Cardiac fibroblast (primary cell): ENCODE measurements at regions not wholly inside any gene's neighbourhood (a gene's known extent, or its start where the extent isn't known, plus 50 kb on each side); places are given as distances from the start of the nearest gene placed in this dataset.

Experiments used
- DNase-seq, 2 donors: peaks; one replicate each; pipeline versions ENCODE4 v3.0.0 to v3.0.0-alpha.2; 2010; ENCODE audit warnings: low read depth in 2 of 2
- H3K4me3 ChIP-seq, 2 donors: replicated peaks in 1 of 2; 1 replicate in 1 of 2; 2 replicates in 1 of 2; pipeline ENCODE4 v1.5.1; 2011; ENCODE audit warnings: low read depth in 2 of 2, low read length in 2 of 2, mild to moderate bottlenecking in 2 of 2, moderate library complexity in 1 of 2
- TF ChIP-seq, protein P1 (sequence below): IDR thresholded peaks from one replicate; pipeline ENCODE4 v1.5.1; 2011; ENCODE audit warnings: low read depth, mild to moderate bottlenecking, low read length, inconsistent platforms

DNA sequence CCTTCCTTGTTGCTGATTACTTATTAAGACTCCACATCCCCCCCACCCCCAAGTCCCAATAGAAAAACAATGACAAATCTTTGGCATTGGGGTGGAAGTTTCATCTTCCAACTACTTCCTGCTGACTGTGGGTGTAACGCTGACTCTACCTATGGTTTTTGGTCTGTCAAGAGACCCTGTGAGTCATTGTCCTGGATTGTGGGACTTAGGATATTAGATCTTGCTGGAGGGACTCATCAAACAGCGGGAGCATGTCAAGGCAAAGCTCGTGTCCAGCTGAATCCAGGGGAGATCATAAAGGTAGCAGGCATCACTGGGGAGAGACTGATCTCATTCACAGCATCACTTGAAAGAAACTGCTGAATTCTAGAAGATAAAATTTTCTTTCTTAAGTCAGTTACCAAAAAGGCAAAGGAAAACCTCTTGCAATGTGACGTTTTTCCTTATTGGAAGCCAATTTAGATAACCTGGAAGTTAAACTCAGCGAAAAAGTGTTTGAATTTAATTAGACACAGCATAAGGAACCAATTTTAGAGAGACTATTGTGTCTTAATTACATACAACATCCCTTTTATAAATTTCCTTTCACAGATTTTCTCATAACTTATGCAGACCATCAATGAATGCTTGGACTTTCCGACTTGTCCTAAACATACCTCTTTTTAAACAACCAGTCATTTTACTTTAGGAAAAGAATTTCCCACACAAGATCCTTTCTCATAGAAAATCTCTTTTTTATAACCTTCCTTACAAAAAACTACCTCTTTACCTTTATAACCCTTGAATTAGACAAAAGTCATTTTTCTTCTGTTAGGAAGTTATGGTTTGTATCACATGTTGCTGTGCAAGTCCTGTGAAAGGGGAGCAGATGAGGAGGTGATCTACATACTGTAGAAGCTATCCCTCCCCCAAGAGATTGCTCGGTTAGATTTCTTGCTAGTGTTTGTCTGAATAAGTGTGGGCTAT is 94.6 kb upstream of the SCAF11 start:
- TF ChIP-seq, protein P1, sequence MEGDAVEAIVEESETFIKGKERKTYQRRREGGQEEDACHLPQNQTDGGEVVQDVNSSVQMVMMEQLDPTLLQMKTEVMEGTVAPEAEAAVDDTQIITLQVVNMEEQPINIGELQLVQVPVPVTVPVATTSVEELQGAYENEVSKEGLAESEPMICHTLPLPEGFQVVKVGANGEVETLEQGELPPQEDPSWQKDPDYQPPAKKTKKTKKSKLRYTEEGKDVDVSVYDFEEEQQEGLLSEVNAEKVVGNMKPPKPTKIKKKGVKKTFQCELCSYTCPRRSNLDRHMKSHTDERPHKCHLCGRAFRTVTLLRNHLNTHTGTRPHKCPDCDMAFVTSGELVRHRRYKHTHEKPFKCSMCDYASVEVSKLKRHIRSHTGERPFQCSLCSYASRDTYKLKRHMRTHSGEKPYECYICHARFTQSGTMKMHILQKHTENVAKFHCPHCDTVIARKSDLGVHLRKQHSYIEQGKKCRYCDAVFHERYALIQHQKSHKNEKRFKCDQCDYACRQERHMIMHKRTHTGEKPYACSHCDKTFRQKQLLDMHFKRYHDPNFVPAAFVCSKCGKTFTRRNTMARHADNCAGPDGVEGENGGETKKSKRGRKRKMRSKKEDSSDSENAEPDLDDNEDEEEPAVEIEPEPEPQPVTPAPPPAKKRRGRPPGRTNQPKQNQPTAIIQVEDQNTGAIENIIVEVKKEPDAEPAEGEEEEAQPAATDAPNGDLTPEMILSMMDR = no peak
- DNase-seq = no peak

DNA sequence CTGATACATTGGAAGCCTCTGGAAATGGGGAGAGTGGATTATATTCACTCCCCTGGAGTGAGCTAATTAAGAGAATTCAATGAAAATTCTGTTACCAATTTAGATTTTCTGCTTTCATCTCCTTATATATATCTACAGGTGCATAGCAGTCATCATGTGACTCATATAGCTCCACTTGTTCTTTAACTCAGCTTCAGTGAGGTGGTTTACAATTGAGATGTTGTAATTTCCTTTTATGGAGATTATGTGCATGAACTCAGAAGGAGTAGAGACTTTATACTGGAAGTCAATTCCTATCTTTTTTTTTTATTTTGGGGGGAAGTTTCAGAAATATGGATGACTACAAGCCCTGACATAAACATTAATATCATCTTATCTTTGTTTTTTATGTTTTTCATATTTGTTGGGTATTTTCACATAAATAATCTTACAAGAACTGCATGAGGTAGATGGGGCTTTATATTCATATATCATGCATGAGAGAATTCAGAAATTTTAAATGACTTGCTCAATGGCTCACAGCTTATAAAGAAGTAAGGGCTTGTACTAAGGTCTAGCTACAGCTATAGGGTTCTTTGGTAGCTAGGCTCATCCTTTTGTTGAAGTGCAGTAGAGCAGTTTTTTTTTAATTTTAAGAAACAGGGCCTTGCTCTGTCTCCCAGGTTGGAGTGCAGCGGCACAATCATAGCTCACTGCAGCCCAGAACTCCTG is 92.3 kb upstream of the SCAF11 start:
- TF ChIP-seq, protein P1 = no peak
- H3K4me3 ChIP-seq = no peak overlapping the region
- no peak for DNase-seq

More for the DNA sequence above, 94.6 kb upstream of the SCAF11 start:
- H3K4me3 ChIP-seq = no peak overlapping the region

DNA sequence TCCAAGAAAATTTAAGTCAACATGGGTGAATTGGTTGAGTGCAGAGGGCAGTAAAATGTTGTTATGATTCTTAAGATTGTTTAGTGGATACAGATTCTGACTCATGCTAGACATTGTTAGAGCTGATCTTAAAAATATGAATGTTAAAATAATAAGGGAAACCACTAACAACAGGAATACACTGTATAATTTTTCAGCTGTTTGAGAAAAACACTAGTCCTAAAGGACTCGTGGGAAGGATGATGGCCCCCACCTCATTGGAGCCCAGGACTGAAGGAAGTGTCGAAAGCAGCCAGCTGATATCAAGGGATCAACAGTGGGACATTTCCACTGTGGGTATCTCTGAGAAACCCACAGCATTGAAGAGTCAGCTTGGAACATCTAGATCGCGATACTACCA is 82.9 kb upstream of the SCAF11 start:
- no peak for DNase-seq
- no peak overlapping the region for H3K4me3 ChIP-seq

DNA sequence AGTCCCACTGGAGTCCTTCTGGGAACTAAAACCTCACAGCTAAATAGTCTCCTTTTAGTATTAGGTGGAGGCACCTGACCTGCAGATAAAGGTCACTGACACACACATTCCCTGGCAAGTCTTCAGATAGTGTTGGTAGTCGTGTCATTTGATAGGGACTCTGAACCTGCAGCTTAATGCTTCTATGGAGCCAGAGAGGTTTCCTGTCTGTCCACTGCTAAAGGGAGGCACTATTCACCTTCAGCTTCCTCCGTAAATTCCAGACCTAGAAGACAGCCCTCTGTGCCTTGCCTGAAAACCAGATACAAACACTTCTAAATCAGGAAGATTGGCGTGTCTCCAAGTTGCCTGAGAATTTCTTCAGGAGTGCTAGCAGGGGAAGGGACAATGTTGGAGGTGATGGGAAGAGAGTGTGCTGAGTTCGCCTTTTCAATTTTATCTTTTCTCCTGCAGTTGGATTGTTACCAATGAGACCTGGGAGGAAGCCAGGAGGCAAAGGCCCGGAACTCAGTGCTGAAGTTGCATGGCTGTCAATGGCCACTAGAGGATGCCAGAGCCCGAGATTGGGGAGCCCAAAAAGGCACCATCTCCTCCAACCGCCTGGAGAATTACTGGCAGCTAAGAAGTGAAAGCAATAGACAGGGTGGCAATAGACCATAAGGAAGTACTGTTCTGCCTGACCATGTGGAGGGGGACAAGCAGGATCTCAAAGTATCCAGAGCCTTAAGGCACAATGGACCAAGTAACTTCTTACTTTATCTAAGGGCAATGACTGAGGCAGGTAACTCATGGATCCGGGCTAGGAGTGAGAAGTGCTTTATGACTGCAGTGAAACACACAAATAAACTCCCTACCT is 81.6 kb upstream of the SCAF11 start:
- TF ChIP-seq, protein P1 = peak; percentile 100
- peak; percentile 74 to 82 for DNase-seq
- no peak overlapping the region for H3K4me3 ChIP-seq

More for the DNA sequence above, 82.9 kb upstream of the SCAF11 start:
- TF ChIP-seq, protein P1 = no peak

DNA sequence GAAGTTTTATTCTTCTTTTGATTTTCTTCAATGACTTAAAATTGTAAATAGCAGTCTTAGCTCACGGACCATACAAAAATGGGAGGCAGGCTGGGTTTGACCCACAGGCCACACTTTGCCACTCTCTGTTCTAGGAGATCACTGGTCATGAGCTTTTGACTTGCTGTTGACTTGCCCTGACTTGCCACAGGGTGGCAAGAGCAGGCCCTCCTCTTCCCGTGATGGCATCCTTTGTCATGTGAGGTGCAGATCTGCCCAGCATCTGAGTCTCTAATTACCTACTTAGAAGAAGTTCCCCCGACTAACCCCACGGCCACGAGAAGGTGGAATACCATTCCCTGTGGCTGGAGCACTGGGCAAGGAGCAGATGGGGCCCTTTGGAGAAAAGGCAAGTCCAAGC is 81.0 kb upstream of the SCAF11 start:
- no peak overlapping the region for H3K4me3 ChIP-seq
- DNase-seq = no peak
- TF ChIP-seq, protein P1 = no peak

DNA sequence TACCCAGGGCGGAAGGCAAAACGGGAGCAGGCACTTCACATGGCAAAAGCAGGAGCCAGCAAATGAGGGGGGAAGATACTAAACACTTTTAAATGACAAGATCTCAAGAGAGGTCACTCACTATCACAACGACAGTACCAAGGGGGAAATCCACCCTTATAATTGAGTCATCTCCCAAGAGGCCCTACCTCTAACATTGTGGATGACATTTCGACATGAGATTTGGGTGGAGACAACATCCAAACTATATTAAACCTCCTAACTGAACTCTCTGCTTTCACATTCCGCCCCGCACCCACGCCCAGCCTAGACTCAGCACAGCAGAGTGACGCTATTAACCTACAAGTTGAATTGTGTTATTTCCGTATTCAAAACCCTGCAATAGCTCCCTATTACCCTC is 76.7 kb upstream of the SCAF11 start:
- TF ChIP-seq, protein P1 = no peak
- no peak overlapping the region for H3K4me3 ChIP-seq
- DNase-seq = no peak
